Activated CD4-positive, CD25-positive, alpha-beta regulatory T cell treated with anti-CD3 and anti-CD28 coated beads, Interleukin-2, amount 50 U/mL, for 72 hours (primary cell): ENCODE measurements at regions not wholly inside any gene's neighbourhood (a gene's known extent, or its start where the extent isn't known, plus 50 kb on each side); places are given as distances from the start of the nearest gene placed in this dataset.

Source experiments
- DNase-seq: peaks from one replicate; pipeline ENCODE4 v3.0.0; 2021

- DNase-seq = no peak
Measured at GRCh38 chr22:48941903-48942575, 885.6 kb downstream of the BRD1 start.

DNA sequence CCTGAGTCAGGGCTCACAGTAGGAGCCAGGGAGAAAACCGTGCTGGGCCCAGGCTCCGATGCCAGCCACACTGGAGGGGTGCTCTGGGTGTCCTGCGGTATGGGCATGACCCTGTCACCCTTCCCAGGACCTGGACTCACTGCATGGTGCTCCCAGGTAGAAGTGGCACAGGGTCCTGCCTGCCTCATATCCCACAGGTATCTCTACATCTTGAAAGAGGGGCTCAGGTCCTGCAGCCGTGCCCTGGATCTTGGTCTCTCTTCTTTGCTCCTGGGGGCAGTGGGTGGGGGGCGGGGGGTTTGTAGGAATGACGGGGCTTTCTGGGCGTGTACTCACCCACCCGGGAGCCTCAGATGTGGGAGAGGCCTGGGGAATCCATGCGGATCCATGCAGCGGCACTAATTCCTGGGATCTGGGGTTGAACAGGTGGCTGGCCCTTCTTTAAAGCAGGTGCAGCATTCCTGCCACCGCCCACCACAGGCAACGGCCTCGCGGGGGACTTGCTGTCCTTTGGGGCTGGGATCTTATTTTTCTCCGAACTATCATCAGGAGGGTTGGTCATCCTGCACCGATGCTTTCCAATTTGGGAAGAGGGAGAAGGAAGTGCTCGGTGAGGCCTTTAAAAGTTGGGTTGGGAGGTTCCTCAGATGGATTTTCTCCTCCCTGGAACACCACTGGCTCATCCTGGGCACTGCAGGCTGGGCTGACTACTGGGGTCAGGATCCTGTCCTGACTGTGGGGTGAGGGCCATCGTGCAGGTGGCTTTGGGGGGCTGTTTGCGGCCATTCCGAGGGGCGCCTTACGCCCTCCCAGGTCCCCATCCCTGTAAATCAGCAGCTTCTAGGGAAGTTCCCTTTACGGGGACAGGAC is 886.4 kb downstream of the BRD1 start:
- DNase-seq = no peak

- no peak for DNase-seq
Measured at GRCh38 chr22:48940266-48941032, 887.2 kb downstream of the BRD1 start.

DNA sequence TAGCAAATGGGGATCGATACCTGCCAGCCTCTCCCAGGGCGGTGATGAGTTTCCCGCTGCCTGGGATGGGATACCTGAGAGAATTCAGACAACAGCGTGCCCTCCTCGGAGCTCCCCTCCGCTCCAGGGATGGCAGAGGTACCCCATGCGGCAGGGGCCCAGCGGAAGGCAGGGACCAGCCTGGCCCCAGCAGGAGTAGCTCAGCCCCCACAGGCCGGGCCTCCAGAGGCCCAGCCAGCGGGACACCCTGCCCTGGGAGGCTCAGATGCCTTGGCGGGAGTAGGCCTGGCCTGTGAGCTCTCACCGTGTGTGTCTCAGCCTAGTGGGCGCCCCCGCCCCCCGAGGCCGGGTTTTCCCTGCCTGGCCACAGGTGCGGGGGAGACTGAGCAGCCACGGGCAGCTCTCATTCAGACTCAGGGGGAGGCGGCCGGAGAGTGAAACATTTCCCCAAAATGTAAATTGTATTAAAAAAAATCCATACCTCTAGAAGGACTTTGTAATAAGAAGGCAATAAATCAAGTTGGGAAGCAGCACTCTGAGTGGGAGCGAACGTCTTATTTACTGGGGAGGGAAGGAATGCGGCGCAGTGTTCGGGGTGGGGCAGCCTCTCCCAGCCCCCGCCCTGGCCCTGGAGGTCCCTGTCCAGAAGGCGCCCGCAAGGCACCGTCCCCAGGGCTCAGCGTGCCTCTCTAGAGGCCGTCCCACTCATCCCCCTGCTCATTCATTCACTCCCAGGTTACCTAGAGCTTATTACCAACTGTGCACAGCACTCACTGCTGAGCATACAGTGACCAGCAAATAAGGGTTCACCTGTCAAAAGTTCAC is 888.0 kb downstream of the BRD1 start:
- DNase-seq = no peak

DNA sequence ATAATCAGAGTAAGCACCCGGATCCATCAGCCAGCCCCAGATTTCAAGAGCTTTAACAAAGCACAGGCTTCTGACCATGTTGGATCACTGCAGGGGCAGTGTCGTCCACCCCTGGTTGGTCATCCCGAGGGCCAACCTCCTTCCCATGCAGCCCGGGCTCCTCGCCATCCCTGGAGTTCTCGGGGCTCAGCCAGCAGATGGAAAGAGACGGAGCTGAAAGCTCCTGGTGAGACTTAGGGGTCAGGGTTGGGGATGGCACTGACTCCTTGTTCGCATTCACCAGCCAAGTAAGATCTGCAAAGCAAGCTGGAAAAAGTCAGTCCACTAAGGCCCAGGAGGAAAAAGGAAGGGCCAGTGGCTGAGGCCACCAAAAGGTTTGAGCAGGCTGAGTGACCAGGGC is 888.9 kb downstream of the BRD1 start:
- no peak for DNase-seq

DNA sequence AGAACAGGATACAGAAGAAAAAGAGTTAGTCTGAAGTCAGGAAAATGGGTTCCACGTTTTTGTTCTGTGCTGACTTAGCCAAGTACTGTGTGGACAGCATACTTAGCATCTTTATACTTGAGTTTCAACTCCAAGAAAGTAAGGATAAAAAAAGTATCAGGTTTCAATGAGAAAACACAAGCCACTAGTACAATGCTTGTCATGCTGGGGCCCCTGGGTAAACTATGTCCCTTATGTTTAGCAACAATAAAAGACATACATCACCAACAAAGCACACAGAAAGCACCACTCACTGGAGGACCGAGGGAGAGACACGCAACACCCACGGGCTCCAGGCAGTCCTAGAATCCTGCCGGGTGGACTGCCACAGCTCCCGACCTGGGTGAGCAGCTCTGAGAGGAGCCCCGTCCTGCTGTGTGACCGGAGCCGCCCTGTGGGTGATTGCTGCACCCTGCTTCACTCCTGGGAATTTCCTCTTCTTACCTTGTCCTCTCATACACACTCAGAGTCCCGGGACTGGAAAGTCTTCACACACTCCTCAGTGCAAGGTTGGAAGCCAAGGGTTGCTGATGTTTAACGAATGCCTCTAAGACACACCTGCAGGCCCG is 890.5 kb downstream of the BRD1 start:
- DNase-seq = no peak

DNA sequence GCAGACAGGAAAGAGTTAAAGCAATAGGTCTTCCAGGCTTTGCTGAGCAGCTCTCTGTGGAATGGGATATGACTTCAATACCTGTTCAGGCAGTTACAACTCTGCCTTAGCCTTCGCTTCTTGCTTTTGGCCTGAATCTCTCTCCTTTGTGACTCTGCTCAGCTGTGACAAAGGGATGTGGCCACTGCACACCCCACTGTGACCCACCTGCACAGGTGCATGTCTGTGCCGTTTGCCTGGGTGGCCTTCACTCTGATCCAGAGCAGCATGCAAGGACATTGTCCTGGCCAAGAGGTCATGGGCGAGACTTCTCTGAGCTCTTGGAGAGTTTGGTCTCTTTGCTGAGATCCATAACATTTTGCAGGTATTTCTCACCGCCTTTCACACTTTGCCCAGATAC is 891.3 kb downstream of the BRD1 start:
- no peak for DNase-seq

DNA sequence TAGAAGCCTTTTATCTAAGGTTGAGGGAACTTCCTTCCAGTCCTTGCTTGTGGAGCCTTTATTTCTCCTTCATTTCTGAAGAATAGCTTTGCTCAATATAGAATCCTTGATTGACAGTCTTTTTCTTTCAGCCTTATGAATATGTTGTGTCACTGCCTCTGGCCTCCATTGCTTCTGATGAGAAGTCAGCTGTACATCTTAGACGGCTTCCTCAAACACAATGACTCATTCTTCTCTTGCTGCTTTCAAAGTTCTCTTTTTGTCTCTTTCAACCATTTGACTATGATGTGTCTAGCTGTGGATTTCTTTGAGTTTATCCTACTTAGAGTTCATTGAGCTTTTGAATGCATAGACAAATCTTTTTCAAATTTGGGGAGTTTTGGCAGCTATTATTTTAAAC is 893.2 kb downstream of the BRD1 start:
- no peak for DNase-seq

GRCh38 chr22:48931452-48931851 is 896.2 kb downstream of the BRD1 start:
- DNase-seq = no peak

DNA sequence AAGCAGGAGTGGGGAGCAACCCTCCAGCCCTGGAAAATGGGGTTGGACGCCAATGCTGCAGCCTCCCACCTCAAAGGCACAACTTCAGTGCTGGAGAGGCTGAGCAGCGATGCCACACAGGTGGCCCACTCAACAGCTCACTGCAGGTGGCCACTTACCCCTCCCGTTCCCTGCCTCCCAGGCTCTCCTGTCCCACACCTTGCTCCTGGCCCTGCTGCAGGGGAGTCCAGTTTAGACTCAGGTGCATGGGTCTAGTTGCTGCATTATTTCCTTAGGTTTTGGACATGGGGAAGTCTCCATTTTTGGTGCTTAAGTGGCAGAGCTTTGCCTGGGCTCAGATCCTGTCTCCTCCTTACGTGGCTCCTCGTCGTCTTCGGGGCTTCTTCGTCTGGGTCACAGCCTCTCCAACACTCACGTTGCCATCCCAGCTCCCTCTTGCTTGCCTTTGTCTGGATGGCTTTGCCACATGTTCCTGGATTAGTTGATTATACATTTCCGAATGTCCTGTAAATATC is 898.3 kb downstream of the BRD1 start:
- no peak for DNase-seq

DNA sequence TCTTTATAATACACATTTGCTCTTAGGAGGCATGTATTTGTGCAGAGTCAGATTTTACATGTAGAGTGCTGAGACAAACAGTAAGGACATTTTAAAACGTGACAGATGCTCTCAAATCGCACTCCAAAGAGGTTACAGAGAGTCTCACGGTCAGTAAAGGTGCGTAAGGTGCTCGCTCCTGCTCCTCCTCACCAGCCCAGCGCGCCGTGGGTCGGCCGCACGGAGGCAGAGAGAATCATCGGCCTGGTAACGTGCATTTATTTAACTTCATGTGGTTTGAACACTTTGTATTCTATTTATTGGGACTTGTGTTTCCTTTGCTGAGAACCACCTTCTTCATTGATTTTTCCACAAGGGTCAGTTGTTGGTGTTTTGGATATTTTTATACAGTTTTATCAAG is 900.1 kb downstream of the BRD1 start:
- no peak for DNase-seq

DNA sequence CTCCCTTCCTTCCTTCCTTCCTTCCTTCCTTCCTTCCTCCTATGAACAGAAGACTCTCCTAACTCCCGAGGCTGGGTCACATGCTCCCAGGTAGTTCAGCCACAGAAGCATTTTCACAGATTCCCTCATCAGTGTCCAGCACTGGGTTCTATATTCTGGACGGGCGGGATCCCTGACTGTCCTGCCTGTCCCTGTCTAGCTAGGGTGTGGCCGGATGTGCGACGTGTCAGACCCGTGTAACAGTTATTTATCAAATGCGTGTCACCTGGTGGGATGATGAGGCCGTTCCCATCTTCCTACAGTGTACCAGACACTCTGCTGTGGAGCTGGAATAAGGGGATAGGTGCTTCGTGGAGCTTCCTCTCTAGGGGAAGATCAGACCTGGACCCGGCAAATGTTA is 901.0 kb downstream of the BRD1 start:
- DNase-seq = no peak

DNA sequence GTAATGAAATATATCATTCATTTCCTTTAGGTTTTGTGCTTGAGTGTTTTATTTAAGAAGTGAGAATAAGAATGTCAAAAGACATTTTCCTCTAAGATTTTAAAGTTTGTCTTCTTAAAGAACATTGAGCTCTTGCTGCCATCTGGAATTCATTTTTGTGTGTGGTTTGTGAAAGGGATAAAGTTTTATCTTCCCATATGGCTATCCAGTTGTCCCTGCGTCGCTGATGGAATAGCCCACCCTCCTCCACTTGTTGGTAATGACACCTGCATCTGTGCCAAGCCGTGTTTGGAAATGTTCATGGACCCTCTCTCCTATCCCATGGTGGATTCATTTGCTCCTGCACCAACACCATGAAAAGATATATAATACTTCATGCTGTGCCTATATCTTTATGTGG is 901.5 kb downstream of the BRD1 start:
- DNase-seq = no peak

DNA sequence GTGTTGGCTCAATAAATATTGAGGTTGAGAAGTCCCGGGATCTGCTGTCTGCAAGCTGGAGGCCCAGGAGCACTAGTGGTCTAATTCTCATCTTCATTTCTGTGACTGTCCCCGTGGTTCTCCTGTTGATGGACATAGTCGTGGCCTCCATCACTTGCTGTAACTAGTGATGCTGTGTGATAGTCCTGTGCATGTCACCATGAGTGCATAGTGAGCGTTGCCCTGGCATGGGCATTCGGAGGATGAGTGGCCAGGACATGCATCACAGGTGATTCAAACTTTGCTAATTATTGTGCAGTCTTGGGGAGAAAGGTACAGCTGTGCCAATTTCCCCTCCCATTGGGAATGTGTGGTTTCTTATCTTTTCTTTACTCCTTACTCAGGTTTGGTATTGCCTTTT is 902.2 kb downstream of the BRD1 start:
- DNase-seq = no peak

DNA sequence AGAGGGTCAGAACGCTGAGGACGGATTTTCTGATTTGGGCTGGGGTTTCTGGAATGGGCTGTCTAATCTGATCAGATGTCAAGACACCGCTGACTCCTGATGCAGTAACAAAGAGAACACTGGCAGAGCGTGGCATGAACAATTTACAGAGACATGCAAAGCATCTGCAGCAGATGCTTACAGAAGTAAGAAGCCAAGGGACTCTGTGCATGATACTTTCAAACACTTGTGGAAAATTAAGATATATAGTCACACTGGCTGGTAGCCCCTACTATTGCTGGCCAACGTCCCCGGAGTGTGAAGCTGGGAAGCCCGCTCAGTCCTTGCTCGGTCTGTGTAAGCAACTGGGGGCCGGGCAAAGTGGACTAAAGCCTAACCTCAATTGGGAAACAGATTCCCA is 903.7 kb downstream of the BRD1 start:
- no peak for DNase-seq

- DNase-seq = no peak
Measured at GRCh38 chr22:48923165-48923865, 904.4 kb downstream of the BRD1 start.

DNA sequence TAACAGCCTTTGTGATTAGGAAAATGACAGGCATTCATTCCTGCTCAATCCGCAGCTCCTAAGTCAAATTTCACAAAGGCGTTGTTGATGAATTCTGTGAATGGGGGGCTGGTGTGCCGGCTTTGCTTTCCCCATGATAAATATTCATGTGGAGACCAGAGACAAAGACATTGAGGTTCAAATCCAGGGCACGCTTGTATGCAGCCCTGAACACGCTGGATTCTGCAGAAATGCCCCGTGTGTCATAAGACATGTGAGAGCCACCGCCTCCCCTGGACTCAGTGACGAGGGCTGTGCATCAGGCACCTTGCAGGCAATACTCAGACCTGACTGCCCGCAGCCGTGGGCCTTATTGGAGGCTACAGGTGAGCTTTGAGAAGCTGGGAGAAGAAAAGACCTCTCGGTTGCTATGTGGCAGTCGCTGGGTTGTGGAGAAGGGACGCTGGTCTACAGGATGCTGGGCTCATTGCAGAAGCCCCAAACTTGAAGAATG is 906.2 kb downstream of the BRD1 start:
- no peak for DNase-seq

GRCh38 chr22:48920776-48921241 is 906.9 kb downstream of the BRD1 start:
- DNase-seq = no peak

GRCh38 chr22:48919851-48920589 is 907.7 kb downstream of the BRD1 start:
- DNase-seq = no peak

DNA sequence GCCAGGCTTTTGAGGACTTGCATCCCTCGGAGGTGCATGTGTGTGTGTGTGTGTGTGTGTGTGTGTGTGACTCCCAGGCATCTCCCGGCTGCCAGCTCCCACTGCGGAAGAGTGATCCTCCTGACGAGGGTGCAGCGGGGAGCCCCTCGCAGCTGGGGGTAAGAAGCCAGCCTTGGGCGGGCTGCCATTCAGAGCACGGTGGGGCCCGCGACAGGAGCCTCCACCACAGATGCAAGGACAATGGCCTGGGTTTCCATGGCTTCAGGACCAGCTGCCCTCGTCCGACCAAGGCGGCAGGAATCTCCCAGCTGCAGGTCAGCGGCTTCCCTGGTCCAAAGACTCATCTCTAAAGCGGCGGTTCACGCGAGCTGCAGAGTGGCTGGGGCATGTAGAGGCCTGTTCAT is 908.5 kb downstream of the BRD1 start:
- DNase-seq = no peak
